Caco-2 (cell line): ENCODE measurements at regions not wholly inside any gene's neighbourhood (a gene's known extent, or its start where the extent isn't known, plus 50 kb on each side); places are given as distances from the start of the nearest gene placed in this dataset.

Experiments used
- BruUV-seq: library from RNA; stranded (reverse); fragments of 400-500 nt; replicated peaks from 2 replicates; lab custom pipeline; 2021; lab: Mats Ljungman, UMichigan
- CTCF ChIA-PET: fragments of 300-600 bp; sonication (Branson Sonifier 250); formaldehyde crosslinking; loops from one replicate; lab custom pipeline; 2022; ENCODE audit warnings: antibody characterized with exemption; lab: Charles Lee
- POLR2A ChIA-PET: fragments of 300-600 bp; sonication (Branson Sonifier 250); formaldehyde crosslinking; loops from one replicate; lab custom pipeline; 2022; ENCODE audit warnings: antibody characterized with exemption; lab: Charles Lee
- DNase-seq, 2 experiments: peaks; one replicate each; pipeline versions ENCODE4 v3.0.0 to v3.0.0-alpha.2; 2020 to 2022
- H3K27me3 ChIP-seq: replicated peaks from 2 replicates; pipeline ENCODE4 v1.6.0; 2011; ENCODE audit warnings: low read length; ENCODE audit not compliant: control insufficient read depth, insufficient read depth
- H3K36me3 ChIP-seq: 2 replicates; pipeline ENCODE4 v1.5.1; 2011; ENCODE audit warnings: low read length; ENCODE audit not compliant: control insufficient read depth, insufficient read depth
- H3K4me1 ChIP-seq: fragments of 250-450 bp; sonication (Bioruptor Pico); 2 replicates; pipeline ENCODE4 v1.5.1; 2020; ENCODE audit warnings: mild to moderate bottlenecking
- H3K4me3 ChIP-seq: 2 replicates; pipeline ENCODE4 v1.5.1; 2011; ENCODE audit warnings: low read depth, mild to moderate bottlenecking, control low read depth, low read length
- H3K9me3 ChIP-seq: fragments of 250-450 bp; sonication (Bioruptor Pico); 2 replicates; pipeline ENCODE4 v1.5.1; 2020; ENCODE audit warnings: mild to moderate bottlenecking, moderate library complexity
- H3K27ac Mint-ChIP-seq: one replicate; pipeline ENCODE4 v1.8.0; 2022; ENCODE audit warnings: mixed read lengths; ENCODE audit not compliant: unreplicated experiment
- H3K27me3 Mint-ChIP-seq: one replicate; pipeline ENCODE4 v1.8.0; 2022; ENCODE audit warnings: mixed read lengths; ENCODE audit not compliant: insufficient read depth, unreplicated experiment
- H3K36me3 Mint-ChIP-seq: one replicate; pipeline ENCODE4 v1.8.0; 2022; ENCODE audit warnings: mild to moderate bottlenecking, mixed read lengths; ENCODE audit not compliant: insufficient read depth, unreplicated experiment
- H3K4me1 Mint-ChIP-seq: one replicate; pipeline ENCODE4 v1.8.0; 2022; ENCODE audit warnings: low read depth, mixed read lengths; ENCODE audit not compliant: unreplicated experiment
- H3K4me3 Mint-ChIP-seq: one replicate; pipeline ENCODE4 v1.8.0; 2022; ENCODE audit warnings: mild to moderate bottlenecking, moderate library complexity, mixed read lengths; ENCODE audit not compliant: unreplicated experiment
- H3K9me3 Mint-ChIP-seq: one replicate; pipeline ENCODE4 v1.8.0; 2022; ENCODE audit warnings: mixed read lengths; ENCODE audit not compliant: unreplicated experiment
- intact Hi-C: fragments of 100-400 bp; cut with micrococcal nuclease; formaldehyde crosslinking; loops from one replicate; pipeline ENCODE4 v1.10.0; 2022; ENCODE audit not compliant: unreplicated experiment
- TF ChIP-seq, protein P1 (sequence below), 2 experiments: fragments of 200-600 bp in 1 of 2; IDR thresholded peaks; 1 replicate in 1 of 2; 2 replicates in 1 of 2; pipeline versions ENCODE4 v1.5.1 to v1.8.0; 2011 to 2022; ENCODE audit warnings: antibody characterized with exemption in 1 of 2, control low read depth in 1 of 2, inconsistent platforms in 1 of 2, low read depth in 1 of 2, low read length in 1 of 2, mild to moderate bottlenecking in 1 of 2, moderate library complexity in 1 of 2; ENCODE audit not compliant: insufficient read depth in 1 of 2, severe bottlenecking in 1 of 2, unreplicated experiment in 1 of 2

DNA sequence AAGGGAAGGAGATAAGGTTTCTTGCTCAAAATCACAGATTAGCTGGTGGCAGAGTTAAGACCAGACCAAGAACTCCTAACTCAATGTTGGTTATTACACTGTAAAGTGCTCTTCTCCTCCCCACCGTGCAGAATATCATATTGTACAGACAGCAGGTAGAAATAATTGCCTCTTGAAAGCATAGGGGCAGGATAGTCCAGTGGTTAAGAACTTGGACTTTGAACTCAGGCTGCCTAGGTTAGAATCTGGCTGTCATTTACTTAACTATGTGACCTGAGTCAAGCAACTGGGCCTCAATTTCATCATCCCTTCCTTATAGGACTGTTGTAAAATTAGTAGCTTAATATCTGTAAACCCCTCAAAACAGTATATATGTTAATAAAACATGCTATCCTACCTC, 114.9 kb upstream of the HIVEP3 start:
- ChIA-PET POLR2A (no interaction called here), CTCF (no interaction called here)
- TF ChIP-seq, protein P1, sequence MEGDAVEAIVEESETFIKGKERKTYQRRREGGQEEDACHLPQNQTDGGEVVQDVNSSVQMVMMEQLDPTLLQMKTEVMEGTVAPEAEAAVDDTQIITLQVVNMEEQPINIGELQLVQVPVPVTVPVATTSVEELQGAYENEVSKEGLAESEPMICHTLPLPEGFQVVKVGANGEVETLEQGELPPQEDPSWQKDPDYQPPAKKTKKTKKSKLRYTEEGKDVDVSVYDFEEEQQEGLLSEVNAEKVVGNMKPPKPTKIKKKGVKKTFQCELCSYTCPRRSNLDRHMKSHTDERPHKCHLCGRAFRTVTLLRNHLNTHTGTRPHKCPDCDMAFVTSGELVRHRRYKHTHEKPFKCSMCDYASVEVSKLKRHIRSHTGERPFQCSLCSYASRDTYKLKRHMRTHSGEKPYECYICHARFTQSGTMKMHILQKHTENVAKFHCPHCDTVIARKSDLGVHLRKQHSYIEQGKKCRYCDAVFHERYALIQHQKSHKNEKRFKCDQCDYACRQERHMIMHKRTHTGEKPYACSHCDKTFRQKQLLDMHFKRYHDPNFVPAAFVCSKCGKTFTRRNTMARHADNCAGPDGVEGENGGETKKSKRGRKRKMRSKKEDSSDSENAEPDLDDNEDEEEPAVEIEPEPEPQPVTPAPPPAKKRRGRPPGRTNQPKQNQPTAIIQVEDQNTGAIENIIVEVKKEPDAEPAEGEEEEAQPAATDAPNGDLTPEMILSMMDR (IDR thresholded peaks at IDR 0.05; ENCODE audit: insufficient read depth in 1 of 2, low read depth in 1 of 2, low read length in 1 of 2, severe bottlenecking in 1 of 2, unreplicated experiment in 1 of 2), result no peak
- Histone ChIP-seq H3K36me3 (no peaks in the 10 kb centered on the region), H3K27me3 (no peaks in the 10 kb centered on the region; the same call in 1 of the 2 replicates), H3K9me3 (no peaks in the 10 kb centered on the region), H3K4me3 (no peak overlapping the region), H3K4me1 (no peaks in the 10 kb centered on the region; the same call in 1 of the 2 replicates)
- H3K4me1 Mint-ChIP-seq, result no peaks in the 10 kb centered on the region
- H3K36me3 Mint-ChIP-seq, result no peaks in the 10 kb centered on the region
- no peak overlapping the region for H3K4me3 Mint-ChIP-seq
- no peaks in the 10 kb centered on the region for H3K9me3 Mint-ChIP-seq
- intact Hi-C loops, result no loop called here
- H3K27ac Mint-ChIP-seq, result no peak overlapping the region
- DNase-seq, result no peak
- no TSS peak for BruUV-seq
- H3K27me3 Mint-ChIP-seq, result peaks cover 13% of the 10 kb centered on the region

GRCh38 chr1:42017730-42018129, 99.0 kb upstream of the HIVEP3 start:
- ChIA-PET CTCF (no interaction called here), POLR2A (no interaction called here)
- Histone ChIP-seq H3K4me3 (no peak overlapping the region), H3K27me3 (no peaks in the 10 kb centered on the region), H3K4me1 (no peaks in the 10 kb centered on the region), H3K9me3 (peaks cover 2% of the 10 kb centered on the region; the same call in 1 of the 2 replicates), H3K36me3 (no peaks in the 10 kb centered on the region)
- no peaks in the 10 kb centered on the region for H3K9me3 Mint-ChIP-seq
- intact Hi-C loops, result no loop called here
- H3K27me3 Mint-ChIP-seq, result peaks cover 9% of the 10 kb centered on the region
- no peak overlapping the region for H3K4me3 Mint-ChIP-seq
- TF ChIP-seq, protein P1 (IDR thresholded peaks at IDR 0.05; ENCODE audit: insufficient read depth in 1 of 2, low read depth in 1 of 2, low read length in 1 of 2, severe bottlenecking in 1 of 2, unreplicated experiment in 1 of 2), result no peak
- H3K4me1 Mint-ChIP-seq, result no peaks in the 10 kb centered on the region
- no peak for DNase-seq
- no TSS peak for BruUV-seq
- no peaks in the 10 kb centered on the region for H3K36me3 Mint-ChIP-seq
- H3K27ac Mint-ChIP-seq, result no peak overlapping the region

DNA sequence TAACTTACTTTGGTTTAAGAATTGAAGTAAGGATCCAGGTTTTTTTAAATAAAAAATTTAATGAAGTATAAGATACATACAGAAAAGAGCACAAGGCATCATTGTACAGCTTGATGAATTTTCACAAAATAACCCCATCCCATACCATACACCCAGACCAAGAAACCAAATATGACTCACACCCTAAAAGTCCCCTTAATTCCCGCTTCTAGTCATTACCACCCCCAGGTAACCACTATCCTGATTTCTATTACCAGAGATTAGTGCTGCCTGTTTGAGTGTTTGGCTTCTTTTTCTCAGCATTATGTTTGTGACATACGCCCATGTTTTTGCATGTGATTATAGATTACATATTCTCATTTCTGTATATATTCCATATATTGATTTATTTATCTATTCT, 98.5 kb upstream of the HIVEP3 start:
- Mint-ChIP-seq H3K4me1 (no peaks in the 10 kb centered on the region), H3K9me3 (no peaks in the 10 kb centered on the region), H3K4me3 (no peak overlapping the region), H3K27me3 (peaks cover 9% of the 10 kb centered on the region), H3K36me3 (no peaks in the 10 kb centered on the region), H3K27ac (no peak overlapping the region)
- Histone ChIP-seq H3K4me3 (no peak overlapping the region), H3K4me1 (no peaks in the 10 kb centered on the region), H3K9me3 (peaks cover 2% of the 10 kb centered on the region; the same call in 1 of the 2 replicates), H3K36me3 (no peaks in the 10 kb centered on the region), H3K27me3 (no peaks in the 10 kb centered on the region)
- intact Hi-C loops, result no loop called here
- BruUV-seq, result no TSS peak
- DNase-seq, result no peak
- TF ChIP-seq, protein P1 (IDR thresholded peaks at IDR 0.05; ENCODE audit: insufficient read depth in 1 of 2, low read depth in 1 of 2, low read length in 1 of 2, severe bottlenecking in 1 of 2, unreplicated experiment in 1 of 2), result no peak
- CTCF ChIA-PET, result no interaction called here
- POLR2A ChIA-PET, result no interaction called here
